K562 (cell line): ENCODE measurements at regions not wholly inside any gene's neighbourhood (a gene's known extent, or its start where the extent isn't known, plus 50 kb on each side); places are given as distances from the start of the nearest gene placed in this dataset.

Source experiments
- ATAC-seq: fragments of 200-7000 bp; cut with Tn5 transposase; 3 replicates; pipeline ENCODE4 v1.9.1; 2020; ENCODE audit warnings: moderate library complexity
- BruUV-seq: library from RNA; stranded (reverse); fragments of 400-500 nt; replicated peaks from 2 replicates; lab custom pipeline; 2021; lab: Mats Ljungman, UMichigan
- CTCF ChIA-PET: fragments of 300-600 bp; formaldehyde crosslinking; extraction: SDS; loops from one replicate; lab custom pipeline; 2021; ENCODE audit warnings: low intra/inter-chr PET ratio; lab: Yijun Ruan, JAX
- POLR2A ChIA-PET: fragments of 300-600, 350-650 bp; sonication (Branson Sonifier 250); formaldehyde crosslinking; extraction: SDS; loops from one replicate; lab custom pipeline; 2021; ENCODE audit warnings: antibody characterized with exemption, inconsistent platforms; lab: Yijun Ruan, JAX
- DNase-seq, 4 experiments: peaks; one replicate each; pipeline versions ENCODE4 v3.0.0 to v3.0.0-alpha.2; 2011 to 2018; ENCODE audit warnings: low spot score in 3 of 4, mixed read lengths in 3 of 4; ENCODE audit errors: extremely low read depth in 1 of 4
- FAIRE-seq: peaks from 2 replicates; lab custom pipeline; 2011; peaks lifted over from hg19 to GRCh38; lab: Jason Lieb, UNC
- H2AFZ ChIP-seq: 2 replicates; pipeline ENCODE4 v1.6.0; 2011; ENCODE audit warnings: low read depth, low read length, control low read depth, inconsistent platforms
- H3K27ac ChIP-seq: fragments of 200-600 bp; 3 replicates; pipeline ENCODE4 v1.8.0; 2011; ENCODE audit warnings: low read depth, mild to moderate bottlenecking, control low read depth, inconsistent platforms, low read length, moderate library complexity, mixed read lengths; ENCODE audit errors: extremely low read depth
- H3K27me3 ChIP-seq, 2 experiments: fragments of 300-600 bp in 1 of 2; 2 replicates in 1 of 2; 3 replicates in 1 of 2; pipeline versions ENCODE4 v1.6.0 to v1.8.0; 2011; ENCODE audit warnings: inconsistent platforms in 2 of 2, low read length in 2 of 2, mild to moderate bottlenecking in 1 of 2, mixed read lengths in 1 of 2, moderate library complexity in 1 of 2; ENCODE audit not compliant: control insufficient read depth in 2 of 2, insufficient read depth in 2 of 2
- H3K36me3 ChIP-seq: fragments of 300-600 bp; 3 replicates; pipeline ENCODE4 v1.8.0; 2011; ENCODE audit warnings: mild to moderate bottlenecking, low read length, inconsistent platforms; ENCODE audit not compliant: control insufficient read depth, insufficient read depth
- H3K4me1 ChIP-seq, 2 experiments: fragments of 200-600 bp in 1 of 2; replicated peaks in 1 of 2; 2 replicates in 1 of 2; 3 replicates in 1 of 2; pipeline versions ENCODE4 v1.5.1 to v1.8.0; 2011; ENCODE audit warnings: inconsistent platforms in 2 of 2, low read length in 2 of 2, mild to moderate bottlenecking in 1 of 2, mixed read lengths in 1 of 2, moderate library complexity in 1 of 2; ENCODE audit not compliant: control insufficient read depth in 2 of 2, insufficient read depth in 2 of 2
- H3K4me2 ChIP-seq: 2 replicates; pipeline ENCODE4 v1.6.1; 2011; ENCODE audit warnings: low read length, control low read depth, inconsistent platforms, mixed read lengths; ENCODE audit not compliant: insufficient read depth
- H3K4me3 ChIP-seq: fragments of 200-600 bp; sonication (generic), shearing (Covaris generic); 2 replicates; pipeline ENCODE4 v1.5.1; 2016; ENCODE audit warnings: control low read depth, inconsistent platforms
- H3K79me2 ChIP-seq: fragments of 200-600 bp; 3 replicates; pipeline ENCODE4 v1.8.0; 2011; ENCODE audit warnings: low read length, inconsistent platforms; ENCODE audit not compliant: control insufficient read depth, insufficient read depth
- H3K9ac ChIP-seq, 2 experiments: 2 replicates each; pipeline versions ENCODE4 v1.6.0 to v1.6.1; 2011; ENCODE audit warnings: low read depth in 2 of 2, low read length in 2 of 2, control low read depth in 1 of 2, inconsistent platforms in 1 of 2, mild to moderate bottlenecking in 1 of 2, mixed read lengths in 1 of 2; ENCODE audit not compliant: insufficient read depth in 1 of 2
- H3K9me1 ChIP-seq: one replicate; pipeline ENCODE4 v1.6.0; 2011; ENCODE audit warnings: inconsistent platforms, mild to moderate bottlenecking, low read length, moderate library complexity; ENCODE audit not compliant: control insufficient read depth, insufficient read depth
- H3K9me3 ChIP-seq: replicated peaks from 2 replicates; pipeline ENCODE4 v1.5.1; 2011; ENCODE audit warnings: low read depth, low read length, inconsistent platforms; ENCODE audit not compliant: control insufficient read depth, insufficient read depth
- H4K20me1 ChIP-seq: replicated peaks from 2 replicates; pipeline ENCODE4 v1.6.1; 2011; ENCODE audit warnings: low read length, inconsistent platforms, mixed read lengths; ENCODE audit not compliant: control insufficient read depth, insufficient read depth
- ELK3 ChIP-seq: fragments of 450-650 bp; formaldehyde crosslinking; IDR thresholded peaks from 2 replicates; pipeline ENCODE4 v1.4.0; 2020; ENCODE audit warnings: mild to moderate bottlenecking
- GTF2F1 ChIP-seq: IDR thresholded peaks from 2 replicates; pipeline ENCODE4 v1.6.1; 2011; ENCODE audit warnings: low read depth, low read length, improper control_type of control experiment
- PTBP1 ChIP-seq: fragments of 200-400 bp; formaldehyde crosslinking; IDR thresholded peaks from 2 replicates; pipeline ENCODE4 v1.6.1; 2017; ENCODE audit warnings: low read depth, low read length
- SREBF1 ChIP-seq: fragments of 150-350 bp; IDR thresholded peaks from 2 replicates; pipeline ENCODE4 v1.6.1; 2014; ENCODE audit warnings: antibody characterized with exemption, low read depth, low read length, borderline replicate concordance
- TOE1 ChIP-seq, 2 experiments: fragments of 450-650 bp in 1 of 2; sonication (generic) in 1 of 2; formaldehyde crosslinking in 1 of 2; IDR thresholded peaks; 2 replicates each; pipeline versions ENCODE4 v1.7.1 to v1.8.0; 2016 to 2022; ENCODE audit warnings: borderline replicate concordance in 2 of 2, mild to moderate bottlenecking in 2 of 2, antibody characterized with exemption in 1 of 2, inconsistent platforms in 1 of 2, low read depth in 1 of 2, missing genetic modification reagents in 1 of 2, moderate library complexity in 1 of 2
- ZBTB8A ChIP-seq: fragments of 450-650 bp; IDR thresholded peaks from 2 replicates; pipeline ENCODE4 v1.6.1; 2018; ENCODE audit warnings: mild to moderate bottlenecking, moderate library complexity; ENCODE audit not compliant: partially characterized antibody
- ZNF224 ChIP-seq: sonication (generic); formaldehyde crosslinking; IDR thresholded peaks from 2 replicates; pipeline ENCODE4 v1.8.0; 2022; ENCODE audit warnings: mild to moderate bottlenecking, missing genetic modification reagents
- ZNF232 ChIP-seq: sonication (generic); formaldehyde crosslinking; IDR thresholded peaks from 2 replicates; pipeline ENCODE4 v1.8.0; 2022; ENCODE audit warnings: mild to moderate bottlenecking, missing genetic modification reagents
- ZNF253 ChIP-seq: fragments of 250-450 bp; sonication (Bioruptor Pico); conservative IDR thresholded peaks from 2 replicates; pipeline ENCODE4 v1.6.1; 2021; ENCODE audit warnings: mild to moderate bottlenecking
- ZNF263 ChIP-seq: sonication (generic); formaldehyde crosslinking; IDR thresholded peaks from 2 replicates; pipeline ENCODE4 v1.8.0; 2022; ENCODE audit warnings: mild to moderate bottlenecking, missing genetic modification reagents, borderline replicate concordance
- ZNF696 ChIP-seq: fragments of 250-450 bp; sonication (Bioruptor Pico); conservative IDR thresholded peaks from 2 replicates; pipeline ENCODE4 v1.4.0; 2020; ENCODE audit warnings: mild to moderate bottlenecking, moderate library complexity
- ZNF778 ChIP-seq: fragments of 450-650 bp; formaldehyde crosslinking; IDR thresholded peaks from 2 replicates; pipeline ENCODE4 v1.4.0; 2020; ENCODE audit warnings: mild to moderate bottlenecking, moderate library complexity
- WGBS: fragments of 100-300 bp; shearing (Covaris generic); methylation state at CpG from one replicate; pipeline ENCODE4 v1.1.6; 2016; ENCODE audit warnings: low coverage, mixed read lengths; ENCODE audit not compliant: insufficient coverage; ENCODE audit errors: missing lambda C conversion rate; 5-methylcytosine and 5-hydroxymethylcytosine counted together
- in situ Hi-C: fragments of 300-500 bp; cut with MboI; formaldehyde crosslinking; loops from 4 replicates; pipeline ENCODE4 v1.15.0; 2018; ENCODE audit warnings: inconsistent platforms, mixed read lengths
- intact Hi-C: fragments of 100-400 bp; cut with micrococcal nuclease; formaldehyde crosslinking; loops from 2 replicates; pipeline ENCODE4 v1.14.2; 2022

GRCh38 chr7:96933067-96933645 is 72.2 kb upstream of the DLX6 start:
- H3K27me3 ChIP-seq: peaks cover 0 to 5% of the 10 kb centered on the region in 2 experiments; a peak in 1 of 5 replicates
- POLR2A ChIA-PET: interaction anchor here (0.6 to 0.7 kb wide), 2 partner anchors 58 to 492 kb away, joined by 3 to 5 read pairs; no protein-coding TSS in a partner anchor

GRCh38 chr7:96936621-96937020 is 68.7 kb upstream of the DLX6 start:
- ChIA-PET POLR2A (no interaction called here), CTCF (no interaction called here)
- TF ChIP-seq ZNF263 (CRISPR knock-in tag) (no peak), ZBTB8A (no peak), ELK3 (no peak), ZNF232 (CRISPR knock-in tag) (no peak), SREBF1 (no peak), ZNF253 (no peak)
- H3K4me1 ChIP-seq: no peaks in the 10 kb centered on the region
- peaks cover 0 to 4% of the 10 kb centered on the region in 2 experiments; a peak in 1 of 5 replicates for H3K27me3 ChIP-seq
- no peak for ATAC-seq
- intact Hi-C loops: no loop called here
- H3K27ac ChIP-seq: no peak overlapping the region
- H3K9me3 ChIP-seq: no peaks in the 10 kb centered on the region
- no peak overlapping the region for H3K4me3 ChIP-seq
- no peaks in the 10 kb centered on the region for H3K36me3 ChIP-seq
- no peak for FAIRE-seq
- 2% methylated on average over 2 of the region's 2 CpGs for WGBS
- in situ Hi-C loops: no loop called here
- H3K9me1 ChIP-seq: no peaks in the 10 kb centered on the region
- H2AFZ ChIP-seq: no peak overlapping the region
- H3K79me2 ChIP-seq: no peaks in the 10 kb centered on the region
- no peaks in the 10 kb centered on the region for H4K20me1 ChIP-seq
- no peak overlapping the region for H3K9ac ChIP-seq
- BruUV-seq: no TSS peak
- H3K4me2 ChIP-seq: no peak overlapping the region
- DNase-seq: no peak

More at GRCh38 chr7:96933067-96933645, 72.2 kb upstream of the DLX6 start:
- FAIRE-seq (no peak), ATAC-seq (no peak), DNase-seq (no peak)
- WGBS: under 1% methylated on average over 9 of the region's 9 CpGs
- BruUV-seq: no TSS peak
- no peak overlapping the region for H2AFZ ChIP-seq
- no peaks in the 10 kb centered on the region for H3K9me3 ChIP-seq
- TF ChIP-seq ZNF696 (no peak), TOE1 (IDR thresholded peaks at IDR 0.05; ENCODE audit: borderline replicate concordance) (no peak), TOE1 (CRISPR knock-in tag; IDR thresholded peaks at IDR 0.05; ENCODE audit: borderline replicate concordance, low read depth) (no peak), ZNF778 (CRISPR knock-in tag) (no peak), ZNF224 (no peak), GTF2F1 (no peak), PTBP1 (no peak)
- CTCF ChIA-PET: no interaction called here
- in situ Hi-C loops: no loop called here
- no peaks in the 10 kb centered on the region for H3K36me3 ChIP-seq
- no peaks in the 10 kb centered on the region for H3K4me1 ChIP-seq
- no peak overlapping the region for H3K27ac ChIP-seq
- H3K4me3 ChIP-seq: no peak overlapping the region
- intact Hi-C loops: no loop called here
- no peaks in the 10 kb centered on the region for H3K79me2 ChIP-seq
- no peaks in the 10 kb centered on the region for H3K9me1 ChIP-seq
- no peak overlapping the region for H3K9ac ChIP-seq
- no peaks in the 10 kb centered on the region for H4K20me1 ChIP-seq
- no peak overlapping the region for H3K4me2 ChIP-seq
